ENCODE measurements at regions not wholly inside any gene's neighbourhood (a gene's known extent, or its start where the extent isn't known, plus 50 kb on each side); places are given as distances from the start of the nearest gene placed in this dataset.

- no peak for TF ChIP-seq CTCF (IDR thresholded peaks at IDR 0.05; ENCODE audit: control insufficient read depth, insufficient read depth, low read depth, low read length, missing control alignments)
- no peak for DNase-seq (ENCODE audit: low read depth)
- no peak overlapping the region for H3K4me3 ChIP-seq (ENCODE audit: control insufficient read depth, low read depth, low read length)
Measured at GRCh38 chr6:154925130-154925529, 70.0 kb upstream of the TIAM2 start.

- TF ChIP-seq CTCF (IDR thresholded peaks at IDR 0.05; ENCODE audit: control insufficient read depth, insufficient read depth, low read depth, low read length, missing control alignments): no peak
- DNase-seq (ENCODE audit: low read depth): no peak
- no peak overlapping the region for H3K4me3 ChIP-seq (ENCODE audit: control insufficient read depth, low read depth, low read length)
Measured at GRCh38 chr6:154926366-154926765, 68.7 kb upstream of the TIAM2 start.

- no peak for DNase-seq (ENCODE audit: low read depth)
- TF ChIP-seq CTCF (IDR thresholded peaks at IDR 0.05; ENCODE audit: control insufficient read depth, insufficient read depth, low read depth, low read length, missing control alignments): peak; percentile 75
- H3K4me3 ChIP-seq (ENCODE audit: control insufficient read depth, low read depth, low read length): no peak overlapping the region
Measured at GRCh38 chr6:154928325-154928922, 66.7 kb upstream of the TIAM2 start.

GRCh38 chr6:154930451-154930851, 64.7 kb upstream of the TIAM2 start:
- no peak for TF ChIP-seq CTCF (IDR thresholded peaks at IDR 0.05; ENCODE audit: control insufficient read depth, insufficient read depth, low read depth, low read length, missing control alignments)
- H3K4me3 ChIP-seq (ENCODE audit: control insufficient read depth, low read depth, low read length): no peak overlapping the region
- no peak for DNase-seq (ENCODE audit: low read depth)

- no peak for DNase-seq (ENCODE audit: low read depth)
- no peak for TF ChIP-seq CTCF (IDR thresholded peaks at IDR 0.05; ENCODE audit: control insufficient read depth, insufficient read depth, low read depth, low read length, missing control alignments)
- no peak overlapping the region for H3K4me3 ChIP-seq (ENCODE audit: control insufficient read depth, low read depth, low read length)
Measured at GRCh38 chr6:154931711-154932424, 63.2 kb upstream of the TIAM2 start.

GRCh38 chr6:154932515-154933027, 62.5 kb upstream of the TIAM2 start:
- no peak for TF ChIP-seq CTCF (IDR thresholded peaks at IDR 0.05; ENCODE audit: control insufficient read depth, insufficient read depth, low read depth, low read length, missing control alignments)
- no peak overlapping the region for H3K4me3 ChIP-seq (ENCODE audit: control insufficient read depth, low read depth, low read length)
- peak; percentile 62 for DNase-seq (ENCODE audit: low read depth)
